Brain microvascular endothelial cell (primary cell): ENCODE measurements at regions not wholly inside any gene's neighbourhood (a gene's known extent, or its start where the extent isn't known, plus 50 kb on each side); places are given as distances from the start of the nearest gene placed in this dataset.

Source experiments
- DNase-seq: peaks from one replicate; pipeline ENCODE4 v3.0.0-alpha.2; 2020
- H3K27ac ChIP-seq: fragments of 250-450 bp; sonication (Bioruptor Pico); 2 replicates; pipeline ENCODE4 v1.5.1; 2020; ENCODE audit warnings: mild to moderate bottlenecking, moderate library complexity
- H3K27me3 ChIP-seq: fragments of 250-450 bp; sonication (Bioruptor Pico); replicated peaks from 2 replicates; pipeline ENCODE4 v1.5.1; 2020; ENCODE audit warnings: mild to moderate bottlenecking
- H3K36me3 ChIP-seq: fragments of 250-450 bp; sonication (Bioruptor Pico); replicated peaks from 2 replicates; pipeline ENCODE4 v1.5.1; 2020; ENCODE audit warnings: mild to moderate bottlenecking
- H3K4me3 ChIP-seq: 2 replicates; pipeline ENCODE4 v1.5.1; 2011; ENCODE audit warnings: low read depth, mild to moderate bottlenecking, control low read depth, low read length, moderate library complexity
- CTCF ChIP-seq: IDR thresholded peaks from 2 replicates; pipeline ENCODE4 v1.5.1; 2011; ENCODE audit warnings: low read depth, mild to moderate bottlenecking, moderate library complexity, low read length, control low read depth, inconsistent platforms; ENCODE audit errors: missing control alignments
- in situ Hi-C: cut with HindIII; loops from 2 replicates; pipeline ENCODE4 v1.10.0; 2017; ENCODE audit warnings: low sequenced_read_pairs, low pct_ligation_motif_present

- TF ChIP-seq CTCF, result no peak
- no peak overlapping the region for H3K27ac ChIP-seq
- no peak for DNase-seq
- H3K27me3 ChIP-seq, result no peaks in the 10 kb centered on the region
- H3K36me3 ChIP-seq, result no peaks in the 10 kb centered on the region
- no peak overlapping the region for H3K4me3 ChIP-seq
- in situ Hi-C loops, result no loop called here
These were observed 334.8 kb downstream of the KIF2B start for GRCh38 chr17:54157542-54157941.

GRCh38 chr17:54172096-54172984, 349.6 kb downstream of the KIF2B start:
- H3K27me3 ChIP-seq, result no peaks in the 10 kb centered on the region
- no peaks in the 10 kb centered on the region for H3K36me3 ChIP-seq
- peak; percentile 62 for TF ChIP-seq CTCF
- H3K27ac ChIP-seq, result no peak overlapping the region
- in situ Hi-C loops, result no loop called here
- DNase-seq, result peak; percentile 3
- no peak overlapping the region for H3K4me3 ChIP-seq

- TF ChIP-seq CTCF, result no peak
- in situ Hi-C loops, result no loop called here
- Histone ChIP-seq H3K27me3 (no peaks in the 10 kb centered on the region), H3K4me3 (no peak overlapping the region), H3K27ac (no peak overlapping the region), H3K36me3 (no peaks in the 10 kb centered on the region)
- no peak for DNase-seq
These were observed 350.2 kb downstream of the KIF2B start for GRCh38 chr17:54172985-54173316.

- no peak overlapping the region for H3K4me3 ChIP-seq
- in situ Hi-C loops, result no loop called here
These were observed 355.0 kb downstream of the KIF2B start for GRCh38 chr17:54177606-54178308.

GRCh38 chr17:54180950-54181349, 358.2 kb downstream of the KIF2B start:
- H3K27ac ChIP-seq, result no peak overlapping the region
- H3K4me3 ChIP-seq, result no peak overlapping the region
- no peak for TF ChIP-seq CTCF
- no peak for DNase-seq
- in situ Hi-C loops, result no loop called here
- no peaks in the 10 kb centered on the region for H3K36me3 ChIP-seq
- no peaks in the 10 kb centered on the region for H3K27me3 ChIP-seq

More at GRCh38 chr17:54177606-54178308, 355.0 kb downstream of the KIF2B start:
- DNase-seq, result no peak
- no peaks in the 10 kb centered on the region for H3K27me3 ChIP-seq
- no peaks in the 10 kb centered on the region for H3K36me3 ChIP-seq
- TF ChIP-seq CTCF, result no peak
- no peak overlapping the region for H3K27ac ChIP-seq

- no peak for DNase-seq
- no peak overlapping the region for H3K27ac ChIP-seq
- H3K36me3 ChIP-seq, result no peaks in the 10 kb centered on the region
- in situ Hi-C loops, result no loop called here
- TF ChIP-seq CTCF, result no peak
- H3K27me3 ChIP-seq, result no peaks in the 10 kb centered on the region
- no peak overlapping the region for H3K4me3 ChIP-seq
These were observed 368.5 kb downstream of the KIF2B start for GRCh38 chr17:54191261-54191660.
